ENCODE measurements at regions not wholly inside any gene's neighbourhood (a gene's known extent, or its start where the extent isn't known, plus 50 kb on each side); places are given as distances from the start of the nearest gene placed in this dataset.
"Not testable (repeated sequence)": the region's sequence is repeated elsewhere in the genome, so short reads cannot be mapped to it uniquely, and the experiment has no call there.

GRCh38 chr2:132279930-132280615 is 118.3 kb upstream of the ANKRD30BL start:
- H3K4me3 Mint-ChIP-seq, result no peak overlapping the region
- peaks cover 1% of the 10 kb centered on the region for H3K36me3 Mint-ChIP-seq
- no peaks in the 10 kb centered on the region for H3K27me3 Mint-ChIP-seq
- DNase-seq (no peak), ATAC-seq (no peak)
- H3K4me1 Mint-ChIP-seq, result no peaks in the 10 kb centered on the region
- CTCF ChIA-PET, result no interaction called here
- H3K27ac Mint-ChIP-seq, result no peak overlapping the region
- H3K9me3 Mint-ChIP-seq (ENCODE audit: low read depth), result peaks cover 9% of the 10 kb centered on the region

GRCh38 chr2:132280912-132281311 is 119.2 kb upstream of the ANKRD30BL start:
- no peak for DNase-seq
- Mint-ChIP-seq H3K36me3 (peaks cover 1% of the 10 kb centered on the region), H3K4me3 (no peak overlapping the region), H3K27ac (no peak overlapping the region), H3K27me3 (no peaks in the 10 kb centered on the region), H3K9me3 (ENCODE audit: low read depth) (peaks cover 9% of the 10 kb centered on the region), H3K4me1 (no peaks in the 10 kb centered on the region)
- CTCF ChIA-PET, result no interaction called here
- no peak for ATAC-seq

- H3K27me3 Mint-ChIP-seq, H3K4me1 Mint-ChIP-seq, CTCF ChIA-PET: not testable (repeated sequence)
Measured at GRCh38 chr2:132282104-132282503, 120.4 kb upstream of the ANKRD30BL start.

GRCh38 chr2:132282911-132283310 is 121.2 kb upstream of the ANKRD30BL start:
- Mint-ChIP-seq H3K27me3 (no peaks in the 10 kb centered on the region), H3K36me3 (peaks cover under 1% of the 10 kb centered on the region), H3K9me3 (ENCODE audit: low read depth) (peaks cover 5% of the 10 kb centered on the region), H3K27ac (no peak overlapping the region), H3K4me1 (no peaks in the 10 kb centered on the region), H3K4me3 (no peak overlapping the region)
- CTCF ChIA-PET, result no interaction called here
- ATAC-seq (no peak), DNase-seq (no peak)

More at GRCh38 chr2:132282104-132282503, 120.4 kb upstream of the ANKRD30BL start:
- not testable (repeated sequence) for H3K4me3 Mint-ChIP-seq; H3K36me3 Mint-ChIP-seq; DNase-seq; H3K27ac Mint-ChIP-seq; H3K9me3 Mint-ChIP-seq (ENCODE audit: low read depth); ATAC-seq

GRCh38 chr2:132286289-132286911 is 124.6 kb upstream of the ANKRD30BL start:
- DNase-seq; H3K9me3 Mint-ChIP-seq (ENCODE audit: low read depth); CTCF ChIA-PET; H3K36me3 Mint-ChIP-seq; H3K27ac Mint-ChIP-seq; H3K4me1 Mint-ChIP-seq; ATAC-seq; H3K27me3 Mint-ChIP-seq; H3K4me3 Mint-ChIP-seq: not testable (repeated sequence)

- H3K27me3 Mint-ChIP-seq; ATAC-seq; H3K4me3 Mint-ChIP-seq; DNase-seq; H3K27ac Mint-ChIP-seq; H3K36me3 Mint-ChIP-seq; H3K4me1 Mint-ChIP-seq; H3K9me3 Mint-ChIP-seq (ENCODE audit: low read depth); CTCF ChIA-PET: not testable (repeated sequence)
Measured at GRCh38 chr2:132287910-132288309, 126.2 kb upstream of the ANKRD30BL start.

- H3K4me3 Mint-ChIP-seq; ATAC-seq; H3K36me3 Mint-ChIP-seq; CTCF ChIA-PET; H3K9me3 Mint-ChIP-seq (ENCODE audit: low read depth); H3K27ac Mint-ChIP-seq; H3K27me3 Mint-ChIP-seq; H3K4me1 Mint-ChIP-seq; DNase-seq: not testable (repeated sequence)
Measured at GRCh38 chr2:132289138-132289537, 127.4 kb upstream of the ANKRD30BL start.

GRCh38 chr2:132289812-132290211 is 126.8 kb upstream of the GPR39 start:
- H3K36me3 Mint-ChIP-seq; DNase-seq; H3K27me3 Mint-ChIP-seq; H3K9me3 Mint-ChIP-seq (ENCODE audit: low read depth); H3K27ac Mint-ChIP-seq; ATAC-seq; H3K4me3 Mint-ChIP-seq; CTCF ChIA-PET; H3K4me1 Mint-ChIP-seq: not testable (repeated sequence)

GRCh38 chr2:132300592-132301378 is 115.8 kb upstream of the GPR39 start:
- H3K4me1 Mint-ChIP-seq; CTCF ChIA-PET; ATAC-seq; H3K36me3 Mint-ChIP-seq; H3K9me3 Mint-ChIP-seq (ENCODE audit: low read depth); DNase-seq; H3K27me3 Mint-ChIP-seq: not testable (repeated sequence)
- Mint-ChIP-seq H3K4me3 (peak overlapping the region; percentile 76), H3K27ac (peak overlapping the region; percentile 80)

GRCh38 chr2:132304661-132305380 is 111.8 kb upstream of the GPR39 start:
- H3K27me3 Mint-ChIP-seq; DNase-seq; ATAC-seq; H3K27ac Mint-ChIP-seq; H3K9me3 Mint-ChIP-seq (ENCODE audit: low read depth); H3K4me3 Mint-ChIP-seq; H3K36me3 Mint-ChIP-seq; H3K4me1 Mint-ChIP-seq; CTCF ChIA-PET: not testable (repeated sequence)

GRCh38 chr2:132307613-132308198 is 108.9 kb upstream of the GPR39 start:
- H3K36me3 Mint-ChIP-seq; H3K4me3 Mint-ChIP-seq; H3K27me3 Mint-ChIP-seq; H3K4me1 Mint-ChIP-seq; H3K27ac Mint-ChIP-seq; DNase-seq; H3K9me3 Mint-ChIP-seq (ENCODE audit: low read depth); CTCF ChIA-PET; ATAC-seq: not testable (repeated sequence)

- ATAC-seq; H3K27ac Mint-ChIP-seq; H3K9me3 Mint-ChIP-seq (ENCODE audit: low read depth); H3K4me3 Mint-ChIP-seq; DNase-seq; CTCF ChIA-PET; H3K4me1 Mint-ChIP-seq; H3K36me3 Mint-ChIP-seq; H3K27me3 Mint-ChIP-seq: not testable (repeated sequence)
Measured at GRCh38 chr2:132309203-132309602, 107.4 kb upstream of the GPR39 start.

GRCh38 chr2:132315546-132315945 is 101.1 kb upstream of the GPR39 start:
- CTCF ChIA-PET; H3K4me1 Mint-ChIP-seq; DNase-seq; ATAC-seq; H3K27ac Mint-ChIP-seq; H3K36me3 Mint-ChIP-seq; H3K27me3 Mint-ChIP-seq; H3K4me3 Mint-ChIP-seq; H3K9me3 Mint-ChIP-seq (ENCODE audit: low read depth): not testable (repeated sequence)
